ELF-1 (cell line): ENCODE measurements at regions not wholly inside any gene's neighbourhood (a gene's known extent, or its start where the extent isn't known, plus 50 kb on each side); places are given as distances from the start of the nearest gene placed in this dataset.

Source experiments
- DNase-seq: peaks from one replicate; pipeline ENCODE4 v3.0.0-alpha.2; 2016; ENCODE audit warnings: low read depth, low spot score

- DNase-seq, result peak; percentile 71
These were observed 50.2 kb upstream of the XPA start for GRCh38 chr9:97747201-97747965.

- no peak for DNase-seq
These were observed 51.4 kb upstream of the XPA start for GRCh38 chr9:97748525-97748924.

- DNase-seq, result no peak
These were observed 52.8 kb upstream of the XPA start for GRCh38 chr9:97749928-97750327.

GRCh38 chr9:97751531-97751930 is 54.4 kb upstream of the XPA start:
- DNase-seq, result no peak

GRCh38 chr9:97752274-97752673 is 55.1 kb upstream of the XPA start:
- DNase-seq, result no peak

GRCh38 chr9:97753364-97753763 is 56.2 kb upstream of the XPA start:
- DNase-seq, result no peak

GRCh38 chr9:97753975-97754374 is 56.8 kb upstream of the XPA start:
- no peak for DNase-seq

- DNase-seq, result no peak
These were observed 58.6 kb upstream of the XPA start for GRCh38 chr9:97755618-97756267.

- DNase-seq, result no peak
These were observed 59.9 kb upstream of the XPA start for GRCh38 chr9:97756991-97757390.

- DNase-seq, result no peak
These were observed 61.3 kb upstream of the XPA start for GRCh38 chr9:97758334-97758916.

- no peak for DNase-seq
These were observed 62.6 kb upstream of the XPA start for GRCh38 chr9:97759581-97760288.

- no peak for DNase-seq
These were observed 64.0 kb upstream of the XPA start for GRCh38 chr9:97761056-97761598.

GRCh38 chr9:97761879-97762278 is 64.7 kb upstream of the XPA start:
- no peak for DNase-seq

GRCh38 chr9:97763874-97764273 is 66.7 kb upstream of the XPA start:
- no peak for DNase-seq

- DNase-seq, result no peak
These were observed 69.0 kb upstream of the XPA start for GRCh38 chr9:97766092-97766491.

GRCh38 chr9:97766610-97767009 is 69.5 kb upstream of the XPA start:
- no peak for DNase-seq

- no peak for DNase-seq
These were observed 70.8 kb upstream of the XPA start for GRCh38 chr9:97767891-97768290.

- no peak for DNase-seq
These were observed 71.6 kb upstream of the XPA start for GRCh38 chr9:97768746-97769145.

GRCh38 chr9:97769208-97769607 is 72.1 kb upstream of the XPA start:
- no peak for DNase-seq

- DNase-seq, result no peak
These were observed 73.8 kb upstream of the XPA start for GRCh38 chr9:97770808-97771372.

- DNase-seq, result no peak
These were observed 74.5 kb upstream of the XPA start for GRCh38 chr9:97771641-97772040.

GRCh38 chr9:97772145-97772544 is 75.0 kb upstream of the XPA start:
- peak; percentile 88 for DNase-seq
